Pancreas (tissue), 10 donors: ENCODE measurements at regions not wholly inside any gene's neighbourhood (a gene's known extent, or its start where the extent isn't known, plus 50 kb on each side); places are given as distances from the start of the nearest gene placed in this dataset.

Experiments used
- ATAC-seq, 4 donors: fragments of 200-7000 bp; cut with Tn5 transposase; one replicate each; pipeline versions ENCODE4 v1.8.0 to v1.9.1; 2020; ENCODE audit warnings: mild to moderate bottlenecking in 4 of 4, moderate library complexity in 4 of 4
- DNase-seq, 6 donors: peaks; one replicate each; pipeline ENCODE4 v3.0.0-alpha.2; 2020
- FAIRE-seq: peaks from 2 replicates; lab custom pipeline; 2012; peaks lifted over from hg19 to GRCh38; lab: Jason Lieb, UNC
- H3K27ac ChIP-seq, 4 donors: fragments of 200-600 bp; sonication (generic); 1 replicate in 3 of 4; 2 replicates in 1 of 4; pipeline versions ENCODE4 v1.5.0 to v1.8.0; 2020
- H3K27me3 ChIP-seq, 4 donors: fragments of 200-600 bp; one replicate each; pipeline ENCODE4 v1.8.0; 2021
- H3K36me3 ChIP-seq, 3 donors: fragments of 200-600 bp; sonication (generic) in 1 of 3; one replicate each; pipeline versions ENCODE4 v1.5.0 to v1.8.0; 2020 to 2021
- H3K4me1 ChIP-seq, 3 donors: fragments of 200-600 bp; one replicate each; pipeline ENCODE4 v1.8.0; 2021
- H3K4me3 ChIP-seq, 4 donors: fragments of 200-600 bp; sonication (generic) in 2 of 4; one replicate each; pipeline versions ENCODE4 v1.5.0 to v1.8.0; 2020 to 2021
- H3K9me3 ChIP-seq, 4 donors: fragments of 200-600 bp; one replicate each; pipeline ENCODE4 v1.8.0; 2021
- WGBS, 2 donors: extraction: QIAGEN DNeasy Blood & Tissue Kit; methylation state at CpG; one replicate each; pipeline ENCODE4 v1.1.7; 2013; 5-methylcytosine and 5-hydroxymethylcytosine counted together
- intact Hi-C, 3 donors: fragments of 100-400 bp; cut with DNase I; formaldehyde crosslinking; loops; one replicate each; pipeline versions ENCODE4 v1.11.1 to v1.14.2; 2022
- TF ChIP-seq, protein P1 (sequence below), 4 donors: fragments of 200-600 bp; sonication (generic) in 3 of 4; IDR thresholded peaks; one replicate each; pipeline versions ENCODE4 v1.5.0 to v1.8.0; 2021; ENCODE audit warnings: antibody characterized with exemption in 4 of 4
- donor health status: healthy with polysubstance abuse.
- donor health status: DM: no; HTN: no; CAD: no; lungs with moderate emphysema.
- donor health status: DM: no; HTN: no; CAD: no.
- donor health status: control.
- donor health status: control.
- donor health status: Bipolar disorder and iron deficiency.
- donor health status: DM: yes; HTN: yes; CAD: no.
- donor health status: DM: no; HTN: no; CAD: no.
- donor health status: DM: no; HTN: no; CAD: no.
- donor health status: DM: yes; HTN: yes; CAD: no.

DNA sequence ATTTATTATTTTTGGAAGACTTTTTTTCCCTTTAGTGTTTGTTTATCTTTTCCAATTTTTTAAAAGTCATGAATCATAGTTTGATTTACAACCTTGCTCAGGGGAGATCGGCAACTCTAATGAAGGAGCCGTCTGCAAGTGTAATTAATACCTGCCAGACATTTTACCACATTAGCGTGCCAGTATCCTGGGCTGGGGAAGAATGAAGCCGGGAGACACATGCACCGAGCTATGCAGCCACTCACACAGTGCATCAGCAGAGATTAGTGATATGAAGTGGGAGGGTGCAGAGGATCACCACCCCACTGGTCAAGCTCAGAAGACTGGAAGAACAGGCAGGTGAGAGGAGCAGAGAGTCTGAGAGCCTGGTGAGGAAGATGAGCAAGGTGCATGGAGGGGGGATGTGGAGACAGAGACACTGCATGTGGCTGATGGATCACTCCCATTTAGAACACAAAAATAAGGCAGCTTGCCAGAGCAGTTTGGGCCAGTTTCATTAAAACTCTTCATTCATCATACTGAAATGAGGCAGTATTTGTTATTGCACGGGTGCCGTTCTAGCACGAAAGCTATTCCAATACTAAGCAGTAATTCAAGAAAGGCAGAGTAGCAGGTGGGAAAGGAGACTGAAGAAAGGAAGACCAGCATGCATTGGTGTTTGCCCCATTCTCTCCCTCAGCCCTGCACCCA is 821.6 kb downstream of the TUSC7 start:
- no peak overlapping the region for H3K27ac ChIP-seq
- intact Hi-C loops, result no loop called here
- no peak for FAIRE-seq
- H3K9me3 ChIP-seq, result no peaks in the 10 kb centered on the region
- H3K27me3 ChIP-seq, result no peaks in the 10 kb centered on the region
- no peak overlapping the region for H3K4me3 ChIP-seq
- no peak for DNase-seq
- TF ChIP-seq, protein P1, sequence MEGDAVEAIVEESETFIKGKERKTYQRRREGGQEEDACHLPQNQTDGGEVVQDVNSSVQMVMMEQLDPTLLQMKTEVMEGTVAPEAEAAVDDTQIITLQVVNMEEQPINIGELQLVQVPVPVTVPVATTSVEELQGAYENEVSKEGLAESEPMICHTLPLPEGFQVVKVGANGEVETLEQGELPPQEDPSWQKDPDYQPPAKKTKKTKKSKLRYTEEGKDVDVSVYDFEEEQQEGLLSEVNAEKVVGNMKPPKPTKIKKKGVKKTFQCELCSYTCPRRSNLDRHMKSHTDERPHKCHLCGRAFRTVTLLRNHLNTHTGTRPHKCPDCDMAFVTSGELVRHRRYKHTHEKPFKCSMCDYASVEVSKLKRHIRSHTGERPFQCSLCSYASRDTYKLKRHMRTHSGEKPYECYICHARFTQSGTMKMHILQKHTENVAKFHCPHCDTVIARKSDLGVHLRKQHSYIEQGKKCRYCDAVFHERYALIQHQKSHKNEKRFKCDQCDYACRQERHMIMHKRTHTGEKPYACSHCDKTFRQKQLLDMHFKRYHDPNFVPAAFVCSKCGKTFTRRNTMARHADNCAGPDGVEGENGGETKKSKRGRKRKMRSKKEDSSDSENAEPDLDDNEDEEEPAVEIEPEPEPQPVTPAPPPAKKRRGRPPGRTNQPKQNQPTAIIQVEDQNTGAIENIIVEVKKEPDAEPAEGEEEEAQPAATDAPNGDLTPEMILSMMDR (IDR thresholded peaks at IDR 0.05), result no peak
- H3K36me3 ChIP-seq, result no peaks in the 10 kb centered on the region
- H3K4me1 ChIP-seq, result peaks cover 0 to 2% (median 0%) of the 10 kb centered on the region in 3 donors
- WGBS, 2 donors, result 37 to 51% methylated on average over 8 of the region's 8 CpGs
- ATAC-seq, result peak in 1 of 4 donors; percentile 34

DNA sequence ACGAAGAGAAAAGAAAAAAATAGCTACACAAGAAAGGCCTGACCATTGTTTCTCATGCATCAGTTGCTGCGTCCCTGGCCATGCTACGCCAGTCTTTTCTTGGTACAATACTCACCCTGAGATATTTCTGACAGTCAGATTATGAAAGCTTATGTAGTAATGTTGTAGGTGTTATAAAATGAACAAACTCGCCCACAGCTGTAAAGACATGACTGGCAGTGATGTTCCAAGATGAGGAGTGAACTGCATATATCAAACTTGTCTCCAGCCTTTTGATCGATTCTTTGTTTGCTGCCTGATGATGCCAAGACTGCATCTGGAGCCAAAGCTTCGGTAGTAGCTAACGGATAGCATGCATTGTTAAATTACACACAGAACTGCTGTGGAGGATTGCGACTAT is 822.7 kb downstream of the TUSC7 start:
- no peak for FAIRE-seq
- H3K4me1 ChIP-seq, result no peaks in the 10 kb centered on the region
- ATAC-seq, result no peak
- TF ChIP-seq, protein P1 (IDR thresholded peaks at IDR 0.05), result no peak
- no peaks in the 10 kb centered on the region for H3K9me3 ChIP-seq
- DNase-seq, result no peak
- H3K4me3 ChIP-seq, result no peak overlapping the region
- H3K27ac ChIP-seq, result no peak overlapping the region
- H3K27me3 ChIP-seq, result no peaks in the 10 kb centered on the region
- WGBS, 2 donors, result 75% methylated on average over 8 of the region's 8 CpGs
- intact Hi-C loops, result no loop called here
- H3K36me3 ChIP-seq, result no peaks in the 10 kb centered on the region

DNA sequence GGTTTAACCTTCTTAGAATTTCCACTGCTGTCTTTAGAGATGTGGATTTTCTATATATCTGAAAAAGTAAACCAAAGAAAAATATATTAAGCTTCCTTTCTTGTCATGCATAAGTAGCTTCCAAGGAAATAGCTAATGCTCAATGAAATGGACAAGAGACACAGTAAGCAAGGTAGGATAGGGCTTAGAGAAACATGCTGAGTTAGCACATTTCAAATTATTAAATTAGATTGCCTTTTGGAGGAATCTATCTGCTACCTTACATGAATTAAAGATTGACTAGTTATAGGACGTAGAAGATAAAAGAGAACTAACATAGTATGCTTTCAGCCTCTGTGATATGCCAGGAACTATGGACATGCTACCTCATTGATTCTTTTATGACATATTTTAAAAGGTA is 824.6 kb downstream of the TUSC7 start:
- 72 to 77% methylated on average over 1 of the region's 1 CpG for WGBS, 2 donors
- TF ChIP-seq, protein P1 (IDR thresholded peaks at IDR 0.05), result no peak
- intact Hi-C loops, result no loop called here

DNA sequence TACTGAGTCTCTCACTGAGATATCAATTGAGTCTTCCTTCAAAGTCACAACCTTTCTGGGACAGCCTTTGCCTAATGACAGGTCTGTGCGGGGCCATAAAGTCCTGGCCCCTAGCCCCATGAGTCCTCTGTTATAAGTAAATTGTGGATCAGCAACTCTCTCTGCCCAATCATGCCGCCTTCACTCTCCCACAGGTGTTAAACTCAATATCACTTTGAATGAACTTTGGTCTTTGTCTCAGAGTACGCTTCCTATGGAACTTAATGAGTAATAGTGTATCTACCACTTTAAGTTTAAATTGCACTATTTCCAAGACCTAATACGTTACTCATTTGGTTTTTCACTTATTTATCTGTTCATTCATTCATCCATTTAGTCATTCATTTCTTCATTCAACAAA is 826.4 kb downstream of the TUSC7 start:
- FAIRE-seq, result no peak
- intact Hi-C loops, result no loop called here
- H3K9me3 ChIP-seq, result no peaks in the 10 kb centered on the region
- WGBS, 2 donors, result 85 to 88% methylated on average over 4 of the region's 4 CpGs
- DNase-seq, result no peak
- no peaks in the 10 kb centered on the region for H3K4me1 ChIP-seq
- H3K36me3 ChIP-seq, result no peaks in the 10 kb centered on the region
- ATAC-seq, result no peak
- H3K4me3 ChIP-seq, result no peak overlapping the region
- H3K27me3 ChIP-seq, result no peaks in the 10 kb centered on the region
- TF ChIP-seq, protein P1 (IDR thresholded peaks at IDR 0.05), result no peak
- H3K27ac ChIP-seq, result no peak overlapping the region

More for the DNA sequence above, 824.6 kb downstream of the TUSC7 start:
- Histone ChIP-seq H3K36me3 (no peaks in the 10 kb centered on the region), H3K4me1 (no peaks in the 10 kb centered on the region), H3K4me3 (no peak overlapping the region), H3K9me3 (no peaks in the 10 kb centered on the region), H3K27ac (no peak overlapping the region), H3K27me3 (no peaks in the 10 kb centered on the region)
- DNase-seq (no peak), FAIRE-seq (no peak), ATAC-seq (no peak)

DNA sequence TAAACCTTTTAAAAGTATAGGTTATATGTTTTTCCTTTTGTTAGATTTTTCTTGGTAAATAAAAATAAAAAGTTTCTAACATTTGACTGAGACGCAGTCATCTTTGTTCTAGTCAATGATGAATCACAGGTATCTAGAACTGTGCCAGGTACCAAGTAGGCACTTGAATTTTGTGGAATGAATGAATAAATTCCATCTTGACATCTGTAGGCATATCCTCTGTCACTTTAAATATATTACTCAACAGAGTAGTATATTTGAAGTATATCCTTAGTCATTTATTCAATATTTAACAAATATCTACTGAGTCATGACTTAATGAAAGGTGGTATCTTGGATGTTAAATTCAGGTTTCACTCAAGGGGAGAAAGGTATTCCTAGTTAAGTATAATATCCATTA is 828.4 kb downstream of the TUSC7 start:
- DNase-seq (no peak), ATAC-seq (no peak), FAIRE-seq (no peak)
- Histone ChIP-seq H3K36me3 (no peaks in the 10 kb centered on the region), H3K27me3 (no peaks in the 10 kb centered on the region), H3K27ac (no peak overlapping the region), H3K4me1 (no peaks in the 10 kb centered on the region), H3K4me3 (no peak overlapping the region), H3K9me3 (no peaks in the 10 kb centered on the region)
- intact Hi-C loops, result no loop called here
- WGBS, 2 donors, result 87 to 90% methylated on average over 1 of the region's 1 CpG
- TF ChIP-seq, protein P1 (IDR thresholded peaks at IDR 0.05), result no peak
